CD1c-positive myeloid dendritic cell (primary cell): ENCODE measurements at regions not wholly inside any gene's neighbourhood (a gene's known extent, or its start where the extent isn't known, plus 50 kb on each side); places are given as distances from the start of the nearest gene placed in this dataset.

Experiments used
- DNase-seq: peaks from one replicate; pipeline ENCODE4 v3.0.0-alpha.2; 2016; ENCODE audit errors: extremely low spot score

DNA sequence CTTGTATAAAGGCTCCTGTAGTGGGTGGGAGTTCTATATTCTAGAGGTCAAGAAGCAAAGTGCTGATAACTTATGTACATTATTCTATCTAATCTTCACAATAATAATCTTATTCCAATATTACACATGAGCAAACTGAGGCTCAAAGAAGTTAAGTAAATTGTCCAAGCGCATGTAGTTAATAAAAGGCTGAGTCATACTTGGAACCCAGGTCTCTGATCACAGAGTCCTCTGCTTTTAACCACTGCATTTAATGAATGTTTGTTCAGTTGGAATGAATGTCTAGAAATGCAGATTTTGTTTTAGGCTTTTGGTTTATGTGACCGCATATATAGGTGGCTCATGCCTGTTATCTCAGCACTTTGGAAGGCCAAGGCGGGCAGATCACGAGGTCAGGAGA lies 88.4 kb upstream of the PAQR3 start:
- DNase-seq = no peak

DNA sequence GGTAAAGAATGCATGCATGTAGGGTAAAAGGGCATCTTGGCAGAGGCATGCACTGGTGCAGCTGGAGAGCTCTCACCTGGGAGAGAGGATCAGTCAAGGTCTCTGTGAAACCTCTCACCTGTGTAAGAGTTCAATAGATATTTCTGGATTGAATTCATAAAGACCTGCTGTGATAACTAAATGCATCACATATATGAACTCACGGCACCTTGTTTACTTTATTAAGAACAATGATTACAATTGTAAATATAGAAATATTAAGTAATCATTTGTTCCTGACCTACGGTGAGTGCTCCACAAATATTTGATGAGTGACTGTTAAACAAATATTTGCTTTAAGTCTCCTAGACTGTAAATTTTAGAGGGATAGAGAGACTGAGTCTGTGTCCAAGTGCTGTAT lies 85.9 kb upstream of the PAQR3 start:
- no peak for DNase-seq

DNA sequence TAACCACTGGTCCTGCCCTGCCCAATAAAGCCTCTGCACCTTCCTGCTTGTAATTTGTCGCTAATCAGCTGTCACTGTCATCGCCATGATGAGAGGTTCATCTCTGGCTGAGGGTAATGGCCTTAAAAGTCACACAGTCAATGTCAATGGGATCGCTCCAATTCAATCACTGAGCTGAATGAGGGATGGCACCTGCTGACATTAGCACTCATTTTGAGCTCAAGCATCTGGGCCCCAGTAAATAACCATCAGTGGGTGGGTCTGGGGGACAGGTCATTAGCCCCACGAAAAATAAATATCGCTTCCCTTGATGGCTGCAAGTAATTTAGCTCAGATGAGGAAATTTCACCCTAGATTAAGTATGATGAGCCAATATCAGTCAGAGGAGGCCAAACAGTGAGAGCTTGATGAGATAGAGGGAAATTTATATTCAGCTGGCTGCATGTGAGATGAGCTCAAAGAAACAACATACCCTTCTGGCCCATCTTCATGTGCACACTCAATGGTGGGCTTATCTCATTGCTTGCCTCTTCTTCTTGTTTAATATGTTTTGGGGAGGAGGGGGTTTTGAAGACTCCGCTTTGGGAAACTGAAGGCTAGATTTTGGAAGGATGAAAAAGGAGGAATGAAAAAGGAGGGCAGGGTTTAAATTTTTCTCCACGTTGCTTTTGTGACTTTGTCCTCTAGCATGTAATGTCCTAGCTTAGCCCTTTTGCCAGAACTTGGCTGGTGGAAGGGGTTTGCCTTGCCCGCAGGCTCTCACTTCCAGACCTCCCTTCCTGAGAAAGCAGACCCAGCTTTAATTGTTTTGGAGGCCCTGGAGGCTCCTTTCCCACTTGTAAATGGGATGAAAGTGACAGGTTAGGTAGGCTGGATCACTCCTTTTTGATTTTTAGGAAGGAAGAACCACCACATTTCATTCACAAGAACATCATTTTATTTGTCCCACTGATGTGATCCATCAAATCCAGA lies 84.8 kb upstream of the PAQR3 start:
- DNase-seq = no peak

DNA sequence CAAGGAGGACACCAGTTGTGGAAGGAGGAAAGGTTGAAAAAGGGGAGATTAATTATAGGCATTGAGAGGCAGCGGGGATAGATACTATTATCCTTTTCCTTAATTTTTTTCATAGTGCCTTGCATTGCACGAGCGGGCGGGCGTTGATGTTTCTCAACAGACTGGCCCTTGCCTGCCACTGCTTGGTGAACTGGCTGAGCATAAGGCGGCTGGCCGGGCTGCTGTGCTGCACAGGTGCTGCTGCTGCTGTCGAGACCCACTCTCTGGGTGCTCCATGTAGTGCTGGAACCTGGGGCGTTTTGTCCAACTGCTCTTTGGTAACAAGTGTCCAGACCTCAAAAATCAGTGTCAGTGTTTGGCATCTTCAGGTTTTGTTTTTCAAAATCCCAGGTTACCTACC lies 83.3 kb upstream of the PAQR3 start:
- no peak for DNase-seq

DNA sequence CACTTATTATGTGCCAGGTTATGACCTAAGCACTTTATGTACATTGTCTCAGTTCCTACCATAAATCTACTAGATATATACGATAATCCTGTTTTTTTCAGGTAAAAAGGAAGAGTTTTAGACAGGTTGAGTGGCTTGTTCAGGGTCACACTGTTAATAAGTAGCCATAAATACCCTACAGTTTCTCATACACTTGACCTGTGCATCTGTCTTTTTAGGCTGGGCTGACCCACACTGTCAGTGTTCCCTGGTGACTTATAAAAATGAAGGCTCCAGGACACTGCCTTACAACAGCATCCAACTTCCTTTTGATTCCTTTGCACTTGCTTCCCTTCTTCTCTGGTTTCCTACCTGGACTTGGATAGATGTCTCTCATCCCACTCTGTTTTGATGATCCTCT lies 78.2 kb upstream of the PAQR3 start:
- no peak for DNase-seq

DNA sequence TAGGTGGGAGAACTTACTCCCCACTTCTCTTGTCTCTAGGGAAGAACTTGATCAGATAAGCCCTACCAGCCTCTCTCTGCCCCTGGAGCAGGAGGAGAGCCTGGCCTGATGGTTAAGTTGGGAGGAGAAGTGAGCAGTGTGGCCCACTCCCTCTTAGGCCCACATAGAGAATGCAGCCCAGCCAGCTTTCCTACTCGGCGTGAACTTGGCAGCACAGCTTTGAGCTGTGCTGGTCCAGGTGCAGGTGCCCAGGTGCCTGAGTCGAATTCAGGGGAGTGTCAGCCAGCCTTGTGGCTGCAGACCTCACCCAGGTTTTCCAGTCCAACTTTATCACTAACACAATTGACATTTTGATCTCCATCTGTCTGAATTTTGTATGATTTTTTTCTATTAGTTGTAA lies 77.6 kb upstream of the PAQR3 start:
- no peak for DNase-seq

DNA sequence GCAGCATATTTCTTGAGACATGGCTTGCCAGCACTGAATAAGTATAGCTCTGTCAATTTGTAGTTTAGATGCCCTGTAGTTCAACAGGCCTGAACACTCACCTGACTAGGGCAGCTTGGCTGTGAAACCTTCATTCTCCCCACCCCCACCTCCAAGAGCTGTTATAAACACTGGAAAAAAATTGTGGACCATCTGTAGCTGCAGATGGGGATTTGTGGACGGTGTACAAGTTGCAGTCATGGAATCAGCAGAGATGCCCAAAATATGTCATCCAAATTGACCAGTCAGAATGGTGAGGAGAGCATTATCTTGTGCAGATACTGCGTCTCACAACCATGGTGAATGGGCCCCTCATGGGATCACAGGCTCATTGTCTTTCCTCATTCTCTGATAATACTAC lies 76.2 kb upstream of the PAQR3 start:
- no peak for DNase-seq

DNA sequence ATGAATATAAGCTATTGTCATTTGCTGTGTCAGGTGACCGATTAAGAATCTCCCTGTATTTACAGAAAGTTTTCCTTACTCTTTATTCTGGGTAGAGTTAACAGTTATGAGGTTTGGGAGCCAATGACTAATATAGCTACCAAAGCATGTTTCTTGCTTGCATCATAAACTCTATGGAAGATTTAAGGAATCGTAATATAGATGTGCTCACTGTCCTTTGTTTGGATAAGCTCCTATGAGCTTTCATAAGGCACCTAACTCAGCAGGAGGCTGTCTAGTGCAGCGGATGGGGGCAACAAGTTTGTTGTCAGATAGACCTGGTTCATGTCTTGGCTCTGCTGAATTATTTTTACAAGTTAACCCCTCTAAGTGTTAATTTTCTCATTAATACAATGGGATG lies 75.0 kb upstream of the PAQR3 start:
- no peak for DNase-seq

DNA sequence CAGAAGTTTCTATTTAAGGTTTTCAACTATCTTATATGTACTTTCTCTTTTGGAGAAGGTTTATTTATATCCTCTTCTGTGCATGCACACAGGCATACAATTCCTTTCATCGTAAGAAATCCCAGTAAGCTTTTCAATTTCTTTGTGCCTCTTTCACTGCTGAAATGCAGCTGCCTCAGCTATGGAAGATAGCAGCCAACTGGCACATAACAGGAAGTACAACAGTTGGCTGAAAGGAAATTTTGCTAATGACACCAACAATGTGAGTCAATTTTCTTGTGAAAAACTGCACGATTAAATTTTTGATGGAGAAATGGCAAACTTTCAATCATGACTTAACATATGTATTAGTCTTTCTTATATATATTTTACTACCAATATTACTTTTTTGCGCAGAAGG lies 74.5 kb upstream of the PAQR3 start:
- no peak for DNase-seq

DNA sequence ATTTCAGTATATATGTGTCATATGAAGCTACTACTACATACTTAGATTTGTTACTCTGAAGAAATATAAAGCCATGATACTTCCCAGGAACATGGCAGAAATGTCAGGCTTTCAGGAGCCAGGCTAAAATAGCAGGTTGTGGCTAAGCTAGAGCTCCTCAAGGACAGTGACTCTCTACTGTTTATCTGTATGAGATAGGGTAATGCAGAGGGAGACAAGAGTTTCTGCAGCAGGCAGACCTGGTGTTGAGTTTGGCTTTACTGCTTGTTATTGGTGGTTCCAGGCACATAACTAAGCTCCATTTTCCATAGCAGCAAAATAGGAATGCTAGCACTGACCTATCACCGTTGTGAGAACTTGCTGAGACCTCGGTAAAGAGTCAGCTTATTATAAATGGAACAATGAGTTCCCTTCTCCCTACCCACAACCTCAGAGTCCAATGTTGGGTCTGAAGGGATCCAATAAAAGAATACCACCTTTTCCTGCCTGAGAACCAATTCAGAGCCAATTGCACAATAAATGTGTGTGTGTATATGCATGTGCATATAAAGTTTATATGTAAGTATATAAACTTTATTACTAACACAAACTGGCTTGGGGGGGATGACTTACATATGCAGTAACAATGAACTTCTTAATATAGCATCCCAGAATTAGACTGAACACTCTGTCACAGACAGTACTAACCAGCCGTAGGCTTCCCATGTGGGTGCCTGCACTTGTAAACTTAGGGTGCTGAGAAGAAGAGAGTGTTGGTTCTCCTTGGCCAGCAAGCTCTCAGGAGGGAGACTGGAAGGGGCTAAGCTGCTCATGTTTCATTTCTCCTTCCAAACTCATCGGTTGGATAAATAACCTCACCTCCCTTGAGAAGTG lies 51.9 kb upstream of the PAQR3 start:
- DNase-seq = no peak

DNA sequence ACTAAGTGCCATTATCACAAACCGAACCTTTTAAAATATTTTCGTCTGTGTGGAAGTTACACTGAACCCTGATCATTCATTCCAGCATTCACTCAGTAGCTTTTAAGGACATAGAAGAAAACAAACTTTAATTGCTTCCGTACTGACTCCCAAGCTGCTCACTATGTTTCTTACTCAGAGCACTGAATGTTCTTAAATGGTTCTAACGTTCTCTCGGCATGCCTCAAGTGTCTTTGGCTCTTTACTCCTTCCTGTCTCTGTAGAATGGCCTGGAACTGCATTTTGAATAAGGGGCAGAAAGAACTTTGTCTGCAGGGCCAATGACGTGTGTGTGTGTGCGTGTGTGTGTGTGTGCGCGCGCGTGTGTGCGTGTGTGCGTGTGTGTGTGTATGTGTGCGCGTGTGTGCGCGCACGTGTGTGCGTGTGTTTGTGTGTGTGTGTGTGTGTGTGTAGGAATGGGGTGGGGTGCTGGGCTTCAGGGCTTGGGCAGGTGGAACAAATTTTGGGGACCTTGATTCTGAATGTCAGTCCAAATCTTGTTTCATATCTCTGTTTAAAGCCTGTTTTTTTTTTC lies 50.5 kb upstream of the PAQR3 start:
- DNase-seq = no peak
